ENCODE measurements at regions not wholly inside any gene's neighbourhood (a gene's known extent, or its start where the extent isn't known, plus 50 kb on each side); places are given as distances from the start of the nearest gene placed in this dataset.
A peak's percentile ranks its signal among the peaks of the same experiment; 100 is the strongest.

DNA sequence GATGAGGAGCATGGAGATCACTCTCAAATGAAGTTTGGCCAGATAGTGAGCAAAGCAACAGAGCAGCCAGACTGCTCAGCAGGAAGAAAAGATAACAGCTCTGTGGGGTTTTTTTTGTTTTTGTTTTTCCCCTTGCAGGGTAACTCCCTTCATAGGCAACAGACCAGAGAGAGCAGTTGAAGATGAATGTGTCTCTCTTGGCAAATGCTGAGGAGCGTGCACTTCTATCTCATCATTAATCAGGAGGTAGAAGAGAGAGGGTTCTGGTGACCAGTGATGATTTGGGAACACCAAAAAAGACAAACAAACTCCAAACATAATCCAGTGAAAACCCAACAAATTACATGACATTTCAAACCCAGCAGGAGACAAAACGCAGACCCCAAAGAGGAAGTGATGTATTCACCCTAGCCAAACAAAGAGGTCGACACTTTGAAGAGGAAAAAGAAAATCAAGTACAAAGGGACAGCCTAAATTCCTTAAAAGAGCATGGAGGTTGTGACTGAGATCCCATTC, 66.2 kb upstream of the RREB1 start:
- DNase-seq (ENCODE audit: low spot score) = peak; percentile 56
- in situ Hi-C loops (cut with MboI; ENCODE audit: low sequenced_read_pairs, unreplicated experiment) = no loop called here
- TF ChIP-seq, protein P1, sequence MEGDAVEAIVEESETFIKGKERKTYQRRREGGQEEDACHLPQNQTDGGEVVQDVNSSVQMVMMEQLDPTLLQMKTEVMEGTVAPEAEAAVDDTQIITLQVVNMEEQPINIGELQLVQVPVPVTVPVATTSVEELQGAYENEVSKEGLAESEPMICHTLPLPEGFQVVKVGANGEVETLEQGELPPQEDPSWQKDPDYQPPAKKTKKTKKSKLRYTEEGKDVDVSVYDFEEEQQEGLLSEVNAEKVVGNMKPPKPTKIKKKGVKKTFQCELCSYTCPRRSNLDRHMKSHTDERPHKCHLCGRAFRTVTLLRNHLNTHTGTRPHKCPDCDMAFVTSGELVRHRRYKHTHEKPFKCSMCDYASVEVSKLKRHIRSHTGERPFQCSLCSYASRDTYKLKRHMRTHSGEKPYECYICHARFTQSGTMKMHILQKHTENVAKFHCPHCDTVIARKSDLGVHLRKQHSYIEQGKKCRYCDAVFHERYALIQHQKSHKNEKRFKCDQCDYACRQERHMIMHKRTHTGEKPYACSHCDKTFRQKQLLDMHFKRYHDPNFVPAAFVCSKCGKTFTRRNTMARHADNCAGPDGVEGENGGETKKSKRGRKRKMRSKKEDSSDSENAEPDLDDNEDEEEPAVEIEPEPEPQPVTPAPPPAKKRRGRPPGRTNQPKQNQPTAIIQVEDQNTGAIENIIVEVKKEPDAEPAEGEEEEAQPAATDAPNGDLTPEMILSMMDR (IDR thresholded peaks at IDR 0.05; ENCODE audit: borderline replicate concordance, control extremely low read depth, extremely low read depth, insufficient read depth, missing control alignments) = no peak

DNA sequence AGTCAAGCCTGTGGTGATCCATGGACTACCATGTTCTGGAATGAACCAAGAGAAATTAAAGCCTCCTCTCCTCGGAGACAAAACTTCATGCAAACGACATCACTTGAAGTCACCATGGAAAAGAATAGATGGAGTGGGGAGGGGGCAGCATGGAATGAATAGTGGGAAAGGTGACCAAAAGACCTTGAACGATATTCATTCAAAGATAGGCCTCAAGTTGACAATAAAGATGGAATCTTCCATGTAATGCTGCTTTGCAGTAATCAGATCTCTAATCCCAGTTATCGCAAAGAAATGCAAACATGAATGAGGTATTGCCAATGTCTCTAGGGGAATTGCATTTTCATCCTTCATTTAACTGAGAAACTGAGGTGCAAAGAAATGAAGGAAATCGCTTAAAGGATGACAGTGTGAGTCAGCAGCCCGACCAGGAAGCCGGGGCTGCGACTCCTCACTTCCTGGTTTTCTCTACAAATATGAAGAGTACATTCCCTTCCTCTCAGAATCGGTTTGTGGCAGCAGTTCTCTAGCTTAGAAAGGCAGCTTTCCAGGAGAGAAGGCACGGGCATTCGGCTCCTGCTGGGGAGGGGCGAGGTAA, 65.6 kb upstream of the RREB1 start:
- DNase-seq (ENCODE audit: low spot score) = no peak
- TF ChIP-seq, protein P1 (IDR thresholded peaks at IDR 0.05; ENCODE audit: borderline replicate concordance, control extremely low read depth, extremely low read depth, insufficient read depth, missing control alignments) = no peak
- in situ Hi-C loops (cut with MboI; ENCODE audit: low sequenced_read_pairs, unreplicated experiment) = no loop called here

DNA sequence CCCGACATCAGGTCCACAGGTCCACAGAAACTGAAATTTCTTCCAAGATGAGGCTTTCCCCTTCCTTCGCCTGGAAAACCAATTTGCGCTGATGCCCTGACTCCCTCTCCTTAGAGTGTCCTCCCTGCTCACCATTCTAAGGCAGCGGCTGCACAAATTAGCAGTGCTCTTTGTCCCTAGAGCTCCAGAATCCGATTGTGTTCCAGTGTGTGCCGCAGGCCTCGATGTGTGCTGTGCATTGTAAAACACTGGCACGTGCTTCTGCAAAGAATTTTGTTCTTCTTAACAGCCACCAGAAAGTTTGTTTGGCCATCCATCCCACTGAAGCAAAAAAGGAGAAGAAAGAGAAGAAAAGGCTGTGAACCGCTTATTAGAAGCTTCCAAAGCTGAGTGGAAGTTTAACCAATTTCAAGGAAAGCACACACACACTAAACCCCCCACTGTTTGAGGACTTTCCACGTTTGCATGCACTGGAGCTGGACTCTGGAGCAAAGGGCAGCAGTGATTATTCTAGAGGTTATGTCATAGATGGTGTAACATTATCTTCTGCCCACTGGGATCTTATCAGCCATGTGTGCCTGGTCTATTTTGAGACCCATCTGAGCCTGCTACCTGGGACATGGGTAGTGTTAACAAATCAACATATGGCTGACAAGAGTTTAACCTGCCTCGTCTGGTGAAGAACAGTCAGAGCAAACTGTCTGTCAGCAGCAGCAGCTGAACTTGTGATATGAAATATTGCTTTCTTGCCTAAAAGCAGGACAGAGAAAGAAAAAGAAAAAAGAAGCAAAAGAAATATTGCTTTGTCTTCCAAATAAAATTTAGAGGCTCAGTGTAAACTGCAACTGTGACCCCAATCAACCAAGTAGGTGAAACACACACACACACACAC, 64.9 kb upstream of the RREB1 start:
- in situ Hi-C loops (cut with MboI; ENCODE audit: low sequenced_read_pairs, unreplicated experiment) = no loop called here
- TF ChIP-seq, protein P1 (IDR thresholded peaks at IDR 0.05; ENCODE audit: borderline replicate concordance, control extremely low read depth, extremely low read depth, insufficient read depth, missing control alignments) = no peak
- no peak for DNase-seq (ENCODE audit: low spot score)

DNA sequence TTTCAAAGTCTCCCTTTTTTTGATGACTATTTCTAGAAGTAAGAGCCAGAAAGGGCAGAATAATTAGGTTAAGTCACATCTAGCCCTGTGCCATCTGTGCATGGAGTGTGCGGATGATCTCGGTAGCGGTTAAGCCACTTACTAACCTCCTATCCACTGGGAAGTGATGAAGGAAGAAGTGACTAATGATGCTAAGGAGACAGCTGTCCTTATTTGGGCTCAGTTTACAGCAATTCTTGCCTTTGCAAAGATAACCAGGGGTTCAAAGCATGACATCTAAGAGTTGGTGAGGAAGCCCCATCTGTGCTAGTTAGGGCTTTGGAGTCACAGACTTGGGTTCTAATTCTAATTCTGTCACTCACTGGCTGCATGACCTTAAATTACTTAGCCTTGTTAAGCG, 62.4 kb upstream of the RREB1 start:
- in situ Hi-C loops (cut with MboI; ENCODE audit: low sequenced_read_pairs, unreplicated experiment) = no loop called here
- TF ChIP-seq, protein P1 (IDR thresholded peaks at IDR 0.05; ENCODE audit: borderline replicate concordance, control extremely low read depth, extremely low read depth, insufficient read depth, missing control alignments) = no peak
- no peak for DNase-seq (ENCODE audit: low spot score)

DNA sequence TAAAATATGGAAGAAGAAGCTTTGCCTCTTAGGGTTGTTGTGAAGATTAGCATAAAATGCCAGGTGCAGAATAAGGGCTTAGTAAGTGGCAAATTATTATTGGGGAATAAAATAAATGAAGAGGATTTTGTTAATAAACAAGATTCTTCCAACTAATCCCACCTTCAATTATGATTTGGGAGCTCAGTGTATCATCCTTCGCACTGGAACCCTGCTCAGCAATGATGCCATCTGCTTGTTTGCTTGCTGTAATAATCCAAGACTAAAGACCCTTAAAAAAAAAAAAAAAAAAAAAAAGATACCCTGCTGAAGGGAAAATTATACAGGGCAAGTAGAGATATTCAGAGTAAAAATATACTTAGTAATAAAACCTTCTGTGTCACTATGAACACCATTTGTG, 62.0 kb upstream of the RREB1 start:
- in situ Hi-C loops (cut with MboI; ENCODE audit: low sequenced_read_pairs, unreplicated experiment) = no loop called here
- TF ChIP-seq, protein P1 (IDR thresholded peaks at IDR 0.05; ENCODE audit: borderline replicate concordance, control extremely low read depth, extremely low read depth, insufficient read depth, missing control alignments) = no peak
- DNase-seq (ENCODE audit: low spot score) = no peak

DNA sequence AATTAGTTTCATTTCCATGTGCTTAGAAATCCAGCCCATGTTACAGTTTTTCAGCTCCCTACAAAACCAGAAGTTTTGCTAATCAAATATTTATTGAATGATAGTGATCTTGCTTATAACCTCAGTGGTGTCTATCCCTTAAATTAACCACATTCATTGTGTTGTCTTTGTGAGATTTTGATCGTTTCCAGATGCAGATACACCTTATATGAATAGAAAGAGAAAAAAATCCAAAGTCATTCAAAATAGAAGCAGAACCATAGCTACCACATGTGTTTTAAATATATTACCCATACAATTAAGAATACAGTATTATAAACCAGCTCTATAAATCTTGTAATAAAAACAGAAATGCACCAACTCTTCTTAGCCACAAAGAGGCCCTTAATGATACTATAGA, 60.6 kb upstream of the RREB1 start:
- no peak for DNase-seq (ENCODE audit: low spot score)
- TF ChIP-seq, protein P1 (IDR thresholded peaks at IDR 0.05; ENCODE audit: borderline replicate concordance, control extremely low read depth, extremely low read depth, insufficient read depth, missing control alignments) = no peak
- in situ Hi-C loops (cut with MboI; ENCODE audit: low sequenced_read_pairs, unreplicated experiment) = no loop called here

Data from GM13976 (cell line).